Activated CD4-positive, CD25-positive, alpha-beta regulatory T cell treated with anti-CD3 and anti-CD28 coated beads, Interleukin-2, amount 50 U/mL, for 72 hours (primary cell): ENCODE measurements at regions not wholly inside any gene's neighbourhood (a gene's known extent, or its start where the extent isn't known, plus 50 kb on each side); places are given as distances from the start of the nearest gene placed in this dataset.
A peak's percentile ranks its signal among the peaks of the same experiment; 100 is the strongest.
"Not testable (repeated sequence)": the region's sequence is repeated elsewhere in the genome, so short reads cannot be mapped to it uniquely, and the experiment has no call there.

ENCODE experiments used
- DNase-seq: peaks from one replicate; pipeline ENCODE4 v3.0.0; 2021

DNA sequence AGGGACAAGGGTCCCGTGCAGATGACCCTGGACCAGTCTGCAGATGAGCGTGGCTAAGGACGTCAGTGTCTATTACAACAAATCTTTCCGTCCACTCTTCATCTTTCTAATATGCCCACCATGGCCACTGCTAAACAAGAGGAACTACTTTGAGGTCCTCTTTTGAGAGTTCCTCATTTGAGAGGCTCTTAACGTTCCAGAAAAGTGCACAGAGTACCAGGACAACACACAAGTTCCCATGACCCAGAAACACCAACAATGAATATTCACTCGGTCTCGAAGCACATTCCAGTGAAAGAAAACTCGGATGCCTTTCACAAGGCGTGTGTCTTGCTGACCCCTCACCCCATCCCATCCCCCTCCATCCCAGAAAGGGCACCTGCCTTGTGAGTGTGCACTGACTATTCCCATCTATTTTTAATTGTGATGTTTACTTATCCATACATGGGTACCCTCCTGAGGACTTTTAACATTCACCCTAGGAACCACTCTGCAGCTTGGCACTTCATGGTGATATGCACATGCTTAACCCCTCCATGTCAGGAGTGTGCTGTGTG is 157.0 kb downstream of the SHANK2 start:
- DNase-seq, result no peak

DNA sequence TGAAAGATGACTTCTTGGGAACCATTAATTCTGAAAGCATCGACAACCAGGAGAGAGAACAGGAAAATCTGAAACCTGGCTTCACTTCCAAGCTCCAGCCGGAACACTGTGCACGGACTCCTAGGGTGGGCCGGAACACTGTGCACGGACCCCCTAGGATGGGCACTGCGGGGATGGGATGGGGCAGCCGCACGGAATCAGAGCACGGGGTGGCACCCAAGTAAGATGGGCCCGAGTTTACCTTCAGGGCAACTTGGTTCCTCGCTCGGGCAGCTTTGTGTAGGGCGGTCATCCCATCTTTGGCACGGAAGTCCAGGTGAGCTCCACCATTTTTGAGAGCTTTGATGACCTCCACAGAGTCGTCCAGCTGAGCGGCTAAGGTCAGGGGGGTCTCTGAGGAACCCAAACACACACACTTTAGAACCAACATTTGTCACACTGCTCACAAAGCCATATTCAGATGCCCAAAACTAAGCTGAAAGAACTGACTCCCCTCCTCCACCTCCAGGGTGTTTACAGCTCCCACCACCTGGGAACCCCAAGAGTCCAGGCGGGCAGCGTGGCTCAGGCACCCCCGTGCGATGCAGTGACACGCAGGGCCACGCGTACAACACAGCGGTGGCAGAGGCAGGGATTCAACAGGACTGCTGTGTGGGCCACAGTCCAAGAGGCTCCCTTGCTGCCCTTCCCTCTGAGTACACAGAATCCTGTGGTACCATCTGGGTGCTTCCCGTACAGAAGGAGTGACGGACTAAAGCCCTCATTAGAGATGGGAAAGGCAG is 157.9 kb downstream of the SHANK2 start:
- no peak for DNase-seq

DNA sequence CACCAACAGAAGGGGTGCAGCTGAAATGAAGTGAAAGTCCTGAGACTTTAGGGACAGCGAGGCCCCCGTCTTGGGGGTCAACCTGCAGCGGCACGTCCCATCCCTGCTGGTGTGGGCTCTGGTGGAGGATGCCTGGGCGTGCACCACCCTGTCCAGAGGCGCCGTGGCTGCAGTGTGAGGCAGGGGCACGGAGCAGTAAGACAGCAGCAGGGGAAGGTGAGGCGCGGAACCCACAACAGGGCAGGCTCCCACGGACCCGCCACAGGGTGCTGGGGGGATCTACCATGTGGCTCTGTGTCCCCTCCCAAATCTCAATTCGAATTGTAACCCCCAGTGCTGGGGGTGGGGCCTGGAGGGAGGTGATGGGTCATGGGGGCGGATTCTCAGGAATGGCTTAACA is 158.6 kb downstream of the SHANK2 start:
- DNase-seq, result no peak

DNA sequence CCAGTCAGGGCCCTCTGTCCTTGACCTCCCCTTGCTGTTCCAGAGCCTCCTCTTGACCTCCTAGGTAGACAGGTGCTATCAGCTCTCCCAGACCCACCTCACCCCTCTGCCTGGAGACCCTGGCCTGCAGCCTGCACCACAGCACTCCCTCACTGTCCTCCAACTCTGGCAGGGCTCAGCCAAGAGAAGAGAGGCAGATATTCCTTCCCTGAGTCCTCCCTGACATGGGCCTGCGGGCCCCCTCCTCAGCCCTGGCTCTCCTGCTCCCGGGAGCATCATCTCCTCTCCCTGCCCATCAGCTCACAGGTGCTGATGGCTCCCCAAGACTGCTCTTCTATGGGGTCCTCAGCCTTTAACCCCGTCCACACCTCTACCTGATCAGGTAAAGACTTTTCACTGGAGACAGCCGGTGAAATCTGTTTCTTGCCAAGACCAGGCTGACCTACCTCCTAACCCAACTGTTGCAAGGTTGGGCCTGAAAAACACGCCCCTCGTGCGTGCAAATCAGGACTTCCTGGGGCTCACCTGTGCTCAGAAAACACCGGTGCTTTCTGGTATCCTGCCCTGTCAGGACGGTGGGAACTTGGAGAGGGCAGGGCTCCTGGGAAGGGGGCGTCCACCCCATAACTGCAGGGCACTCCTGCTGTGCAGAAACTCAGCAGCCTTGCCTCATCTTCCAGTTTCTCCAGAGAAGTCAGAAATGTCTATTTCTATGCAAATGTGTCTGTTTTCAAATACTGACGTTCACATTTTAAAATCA is 160.7 kb downstream of the SHANK2 start:
- DNase-seq, result no peak

DNA sequence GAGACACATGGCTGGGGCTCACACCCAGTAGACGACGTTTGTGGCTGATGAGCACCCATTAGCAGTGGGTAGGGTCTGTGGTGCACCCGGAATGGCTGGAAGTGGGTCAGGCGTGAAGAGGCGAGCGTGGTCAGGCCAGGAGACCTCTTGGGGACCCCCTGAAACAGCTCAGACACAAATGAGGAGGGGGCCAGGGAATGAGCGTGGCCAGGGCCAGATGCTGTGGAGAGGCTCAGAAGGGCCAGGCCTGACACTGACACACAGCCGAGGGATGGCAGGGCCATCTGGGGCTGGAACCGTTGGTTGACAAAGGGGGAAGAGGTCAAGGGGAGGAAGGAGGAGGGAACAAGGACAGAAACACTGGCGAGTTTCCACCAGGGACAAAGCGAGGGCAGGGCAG is 162.8 kb downstream of the SHANK2 start:
- no peak for DNase-seq

- not testable (repeated sequence) for DNase-seq
These were observed 163.8 kb downstream of the SHANK2 start for GRCh38 chr11:71088314-71089215.

DNA sequence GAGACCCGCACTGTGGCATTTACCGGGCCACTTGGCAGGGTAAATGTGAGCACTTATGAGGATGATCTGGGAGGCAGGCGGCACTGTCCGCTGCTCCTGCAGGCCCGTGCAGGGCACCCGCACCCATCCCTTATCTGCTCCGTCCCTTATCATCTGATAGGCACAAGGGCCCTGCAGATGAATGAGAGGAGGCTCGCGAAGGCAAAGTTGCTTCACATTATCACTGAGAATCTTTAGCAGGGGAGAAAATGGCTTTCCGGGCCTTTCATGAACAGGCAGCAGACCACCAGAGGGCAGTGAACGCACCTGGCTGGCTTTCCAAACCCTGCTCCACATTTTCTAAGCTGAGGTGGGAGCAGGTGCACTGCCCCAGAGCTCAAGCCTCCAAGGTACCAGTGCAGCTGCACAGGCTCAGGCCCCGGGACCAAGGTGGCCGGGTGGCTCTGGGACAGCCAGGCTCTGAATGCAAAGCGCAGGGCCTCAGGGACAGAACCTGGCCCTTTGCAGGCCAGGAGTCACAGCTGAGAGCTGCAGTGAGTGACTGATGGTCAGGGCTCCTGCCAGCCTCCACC is 165.6 kb downstream of the SHANK2 start:
- DNase-seq, result no peak

- no peak for DNase-seq
These were observed 167.9 kb downstream of the SHANK2 start for GRCh38 chr11:71084306-71085012.

- DNase-seq, result no peak
These were observed 169.3 kb downstream of the SHANK2 start for GRCh38 chr11:71083105-71083504.

- no peak for DNase-seq
These were observed 169.9 kb downstream of the SHANK2 start for GRCh38 chr11:71082454-71082853.

DNA sequence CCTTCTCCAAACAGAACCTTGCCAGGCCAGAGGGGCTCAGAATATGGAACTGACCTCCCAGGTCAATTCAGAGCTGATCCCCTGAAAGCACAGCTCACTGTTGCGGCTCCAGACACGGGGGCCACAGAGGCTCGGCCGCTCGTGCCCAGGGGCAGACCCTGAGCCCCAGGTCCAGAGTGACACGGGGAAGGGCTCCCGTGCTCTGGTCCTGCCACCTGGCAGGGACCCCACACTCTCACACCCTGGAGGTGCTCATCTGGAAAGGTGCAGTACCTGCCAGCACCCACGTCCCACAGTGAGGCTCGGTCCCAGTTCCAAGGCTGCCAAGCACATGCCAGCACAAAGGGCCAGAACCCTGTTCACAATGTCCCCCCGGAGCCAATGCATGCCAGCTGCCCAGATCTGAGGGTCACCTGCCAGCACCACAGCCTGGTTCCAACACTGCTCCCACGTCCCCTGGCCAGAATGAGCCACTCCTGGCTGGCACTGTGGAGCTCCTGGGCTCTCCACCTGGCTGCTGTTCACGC is 170.6 kb downstream of the SHANK2 start:
- DNase-seq, result no peak

- peak; percentile 43 for DNase-seq
These were observed 171.9 kb downstream of the SHANK2 start for GRCh38 chr11:71080239-71081097.

DNA sequence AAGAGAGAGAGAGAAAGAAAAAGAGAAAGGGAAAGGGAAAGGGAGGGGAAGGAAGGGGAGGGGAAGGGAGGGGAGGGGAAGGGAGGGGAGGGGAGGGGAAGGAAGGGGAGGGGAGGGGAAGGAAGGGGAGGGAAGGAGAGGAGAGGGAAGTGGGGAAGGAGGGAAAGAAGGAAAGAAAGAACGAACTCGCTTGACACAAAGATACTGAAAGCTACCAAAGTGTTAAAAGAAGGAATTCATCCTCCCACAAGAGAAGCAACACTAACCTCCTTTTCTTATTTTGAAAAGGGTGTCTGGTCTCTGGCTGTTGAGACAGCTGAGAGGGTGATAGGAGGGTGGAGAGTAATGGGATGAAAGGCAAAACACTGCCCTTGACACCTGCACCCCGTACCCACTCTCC is 172.6 kb downstream of the SHANK2 start:
- DNase-seq, result no peak

DNA sequence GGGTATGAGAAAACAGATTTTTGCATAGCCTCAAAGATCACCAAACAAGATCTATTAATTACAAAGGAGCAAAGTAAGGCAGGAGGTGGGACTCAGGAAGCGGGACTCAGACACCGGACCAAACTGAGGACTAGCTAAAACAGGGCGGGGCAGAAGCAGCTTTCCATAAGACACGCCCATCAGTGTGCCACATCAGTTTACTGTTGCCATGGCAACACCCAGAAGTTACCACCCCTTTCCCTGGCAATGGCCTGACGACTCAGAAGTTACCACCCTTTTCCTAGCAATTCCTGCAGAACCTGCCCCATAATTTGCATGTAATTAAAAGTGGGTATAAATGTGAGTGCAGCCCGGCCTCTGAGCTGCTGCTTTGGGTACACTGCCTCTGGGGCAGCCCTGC is 173.9 kb downstream of the SHANK2 start:
- DNase-seq, result no peak

DNA sequence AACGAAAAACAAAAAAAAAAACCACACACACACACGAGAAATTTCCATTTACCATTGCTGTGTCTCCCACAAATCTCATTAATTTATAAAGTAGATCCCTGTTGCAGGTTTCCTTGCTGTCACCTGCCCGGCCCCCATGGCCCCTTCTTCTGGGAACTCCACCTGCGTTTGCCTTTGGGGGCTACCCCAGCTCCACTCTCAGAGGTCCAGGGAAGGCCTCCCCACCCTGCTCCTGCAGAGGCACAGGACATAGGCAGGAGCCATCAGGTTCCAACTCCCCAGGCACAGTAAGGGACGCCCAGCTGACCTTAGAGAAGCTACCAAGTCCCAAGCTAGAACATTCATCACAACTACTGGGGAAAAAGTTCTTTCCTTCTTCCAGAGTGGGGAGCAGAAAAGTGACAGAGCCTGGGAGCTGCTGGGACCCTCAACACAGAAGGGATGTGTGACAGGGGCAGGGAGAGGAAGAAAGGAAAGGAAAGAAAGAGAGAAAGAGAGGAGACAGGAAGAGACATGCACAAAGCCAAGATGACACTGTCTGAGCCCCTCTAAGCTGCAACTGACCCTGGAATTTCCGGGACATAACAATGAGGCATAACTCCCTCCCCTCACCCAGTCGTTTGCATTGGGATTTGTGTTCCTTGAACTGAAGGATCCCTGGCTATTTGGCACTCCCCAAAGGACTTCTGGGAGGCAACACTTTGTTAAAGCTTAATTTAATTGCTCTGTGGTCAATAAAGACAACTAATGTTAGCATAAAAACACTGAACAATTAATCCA is 175.7 kb downstream of the SHANK2 start:
- no peak for DNase-seq

DNA sequence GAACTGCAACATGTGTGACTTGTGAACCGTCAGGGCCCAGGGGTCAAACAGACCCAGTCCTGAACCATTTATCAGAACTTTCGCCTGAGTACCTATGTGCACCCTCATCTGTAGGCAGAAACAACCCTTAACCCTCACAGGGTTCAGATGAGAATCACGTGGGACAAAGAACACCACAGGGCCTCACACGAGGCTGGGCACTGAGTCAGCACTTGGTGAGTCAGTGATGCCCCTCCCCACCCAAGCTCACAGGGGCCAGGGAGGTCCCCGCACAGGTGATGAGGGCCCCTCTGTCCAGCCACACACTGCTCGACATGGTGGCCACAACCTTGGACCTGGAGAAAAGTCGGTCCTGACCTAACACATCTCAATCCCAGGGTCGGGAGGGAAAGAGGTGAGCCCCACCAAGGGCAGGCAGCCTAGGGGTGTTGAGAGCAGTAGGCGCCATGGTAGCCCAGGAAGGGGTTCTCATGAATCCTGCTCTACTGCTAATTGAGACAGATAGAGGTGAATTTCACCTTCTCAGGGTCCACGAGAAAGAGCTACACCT is 176.4 kb downstream of the SHANK2 start:
- no peak for DNase-seq

GRCh38 chr11:71075116-71075720 is 177.2 kb downstream of the SHANK2 start:
- no peak for DNase-seq

DNA sequence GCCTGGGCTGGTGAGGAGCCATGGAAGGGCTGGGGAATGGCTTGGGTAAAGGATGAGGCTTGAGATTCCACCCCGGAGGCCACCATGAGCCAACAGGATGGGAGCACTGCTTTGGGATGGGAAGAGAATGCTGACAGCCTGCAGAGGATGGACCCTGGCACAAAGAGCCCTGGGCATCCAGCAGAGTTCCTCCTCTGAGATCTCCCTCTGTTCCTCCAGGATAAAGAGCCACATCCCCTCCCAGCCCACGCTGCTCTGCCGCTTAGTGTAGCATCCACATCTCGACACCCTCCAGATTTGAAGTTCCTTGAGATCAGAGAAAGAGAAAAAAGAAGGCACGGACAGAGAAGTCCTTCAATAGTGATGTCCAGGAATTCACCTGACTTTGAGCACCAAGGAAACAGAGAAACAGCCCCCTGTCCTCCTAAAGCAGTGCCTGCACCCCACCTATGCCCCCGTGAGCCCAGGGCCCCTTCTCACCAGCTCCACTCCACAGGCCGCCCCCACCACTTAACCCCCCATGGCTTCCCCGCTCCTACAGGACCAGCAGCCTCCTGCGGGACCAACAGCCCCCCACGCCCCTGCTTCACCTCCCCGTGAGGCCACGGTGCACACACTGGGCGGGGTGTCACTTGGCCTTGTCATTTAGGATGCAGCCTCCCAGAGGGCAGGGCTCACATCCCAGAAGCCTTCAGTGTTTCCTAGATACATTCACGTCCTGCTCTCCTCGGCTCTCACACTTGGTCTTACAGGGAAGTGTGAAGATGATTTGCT is 180.5 kb downstream of the SHANK2 start:
- no peak for DNase-seq
